Activated CD8-positive, alpha-beta memory T cell treated with anti-CD3 and anti-CD28 coated beads, Interleukin-2, amount 50 U/mL, for 1 hour (primary cell): ENCODE measurements at regions not wholly inside any gene's neighbourhood (a gene's known extent, or its start where the extent isn't known, plus 50 kb on each side); places are given as distances from the start of the nearest gene placed in this dataset.

Experiments
- DNase-seq: peaks from one replicate; pipeline ENCODE4 v3.0.0-alpha.2; 2020; ENCODE audit errors: extremely low read depth

DNA sequence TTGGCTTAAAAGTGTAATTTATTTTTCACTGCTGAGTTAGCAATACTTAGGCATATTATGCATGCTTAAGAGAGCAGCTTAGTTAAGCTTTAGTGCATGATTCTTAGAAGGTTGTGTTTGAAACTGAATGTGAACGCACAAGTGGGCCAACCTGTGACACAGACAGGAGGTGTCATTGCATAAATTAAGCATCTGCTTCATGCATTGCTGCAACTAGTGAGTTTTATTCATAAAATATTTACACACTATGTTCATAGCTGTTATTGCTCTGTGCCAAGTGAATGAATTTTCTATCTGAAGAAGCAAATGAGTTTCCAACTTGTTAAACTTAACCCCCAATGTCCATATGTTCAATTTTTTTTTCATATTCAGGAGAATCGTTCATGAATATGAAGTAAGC is 806.4 kb downstream of the GALR1 start:
- DNase-seq: no peak

DNA sequence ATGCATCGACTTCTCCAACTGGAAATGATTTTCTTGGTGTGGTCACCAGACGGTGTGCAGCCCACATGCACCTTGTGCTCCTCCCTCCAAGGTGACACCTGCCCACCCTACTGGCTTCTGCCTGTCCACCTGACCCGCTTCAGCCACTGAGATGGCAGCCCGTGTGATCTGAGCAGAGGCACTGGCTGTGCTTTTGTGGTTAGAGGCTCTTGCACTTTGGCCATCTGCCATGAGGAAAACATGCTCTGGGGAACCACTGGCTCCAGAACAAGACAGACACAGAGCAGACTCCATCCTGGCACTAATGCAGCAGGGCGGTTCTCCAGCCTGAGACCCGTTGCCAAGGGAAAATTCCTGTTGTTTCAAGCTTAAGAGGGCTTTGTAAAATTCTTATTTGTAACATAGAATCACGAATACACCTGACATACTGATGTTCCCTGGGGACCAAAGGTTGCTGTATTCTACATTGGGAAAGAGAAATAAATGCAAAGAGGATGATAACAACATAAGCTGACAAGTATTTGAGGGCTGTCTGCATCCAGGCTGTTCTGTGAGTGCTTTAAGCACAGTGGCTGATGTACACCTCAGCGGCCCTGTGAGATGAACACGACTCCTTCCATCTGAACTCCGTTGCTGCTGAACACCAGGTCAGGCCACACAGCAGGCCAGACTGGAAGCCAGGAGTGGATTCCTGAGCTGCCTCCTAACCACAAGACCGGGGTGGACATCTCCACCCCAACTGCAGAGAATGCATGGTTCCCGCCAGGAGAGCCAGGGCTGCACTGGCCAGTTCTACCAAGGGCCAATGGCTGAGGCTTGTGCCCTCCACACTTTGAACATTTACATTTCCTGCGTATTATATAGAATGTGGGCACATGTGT is 820.4 kb downstream of the GALR1 start:
- DNase-seq: no peak

DNA sequence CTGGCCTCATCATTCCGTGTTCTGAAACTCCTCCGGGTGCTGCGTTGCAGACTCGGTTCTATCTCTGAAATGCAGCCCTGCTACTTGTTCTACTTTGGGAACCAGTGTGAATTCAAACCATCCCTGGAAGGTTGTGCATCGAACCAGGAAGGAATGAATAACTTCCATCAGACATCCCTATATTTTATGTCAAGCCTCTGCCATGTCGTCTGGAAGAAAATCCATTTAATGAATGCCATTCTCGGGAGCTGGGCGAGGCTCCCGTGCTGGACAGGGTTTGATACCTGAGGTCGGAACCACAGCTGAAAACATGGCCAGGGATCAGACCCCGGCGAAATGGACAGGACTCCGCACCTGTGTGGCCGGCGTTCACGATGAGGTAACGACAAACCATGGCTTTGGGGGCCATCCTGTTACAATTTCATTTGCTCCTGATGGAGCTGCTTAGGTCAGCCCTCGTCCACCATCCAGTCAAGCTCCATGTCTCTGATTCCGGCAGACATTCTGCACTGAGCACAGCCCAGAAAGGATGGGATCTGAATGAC is 821.6 kb downstream of the GALR1 start:
- DNase-seq: no peak

DNA sequence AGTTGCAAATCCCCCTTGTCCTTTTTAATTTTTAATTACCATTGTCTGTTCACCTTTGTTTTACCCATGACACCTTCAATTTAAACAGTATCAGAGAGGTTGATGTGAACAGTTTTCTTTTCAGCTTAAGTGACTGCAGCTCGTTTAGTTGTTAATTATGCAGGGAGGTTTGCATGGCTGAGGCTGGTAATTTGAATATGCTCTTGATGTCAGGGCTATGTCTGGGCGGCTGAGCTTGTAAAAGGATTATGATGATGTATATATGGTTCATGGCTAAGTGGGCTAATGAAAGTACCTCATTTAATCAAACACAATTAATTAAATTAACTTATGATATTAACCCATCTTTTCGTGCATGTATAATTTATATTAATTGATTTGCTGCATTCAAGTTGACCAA is 822.1 kb downstream of the GALR1 start:
- no peak for DNase-seq

DNA sequence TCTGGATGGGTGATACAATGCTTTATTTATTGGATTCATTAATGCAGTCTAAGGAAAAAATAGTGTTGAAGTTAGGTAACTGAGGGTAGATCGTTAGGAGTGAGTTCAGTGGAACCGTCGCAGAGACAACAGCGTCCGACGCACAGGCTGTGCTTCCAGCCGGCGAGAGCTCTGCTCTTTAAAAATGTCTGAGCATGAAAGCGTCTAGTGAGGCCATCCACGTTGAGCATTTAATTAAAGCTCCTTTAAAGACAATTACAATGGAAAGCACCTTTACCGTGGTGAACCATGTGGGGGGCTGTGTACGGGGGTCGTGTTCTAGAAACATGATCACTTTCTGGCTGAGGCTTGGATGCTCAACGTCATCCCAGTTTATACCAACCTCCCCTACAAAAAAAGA is 822.7 kb downstream of the GALR1 start:
- no peak for DNase-seq

DNA sequence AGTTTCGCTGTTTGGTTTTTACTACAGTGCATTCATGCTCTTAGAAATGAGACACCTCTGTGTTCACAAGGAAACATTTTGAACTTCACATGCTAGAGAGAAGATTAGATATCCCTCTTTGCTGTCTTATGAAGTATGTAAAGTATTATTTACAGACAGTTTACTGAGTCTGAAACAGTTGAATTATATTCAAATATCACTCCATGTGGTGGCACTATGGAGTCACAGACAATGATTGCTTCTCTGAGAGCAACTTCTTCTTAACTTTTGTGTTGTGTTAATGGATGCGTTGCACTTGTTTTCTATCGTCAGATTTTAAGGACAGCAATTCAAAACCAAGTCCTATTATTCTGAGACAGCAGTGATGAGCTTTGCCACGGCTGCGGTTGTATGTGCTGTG is 823.6 kb downstream of the GALR1 start:
- DNase-seq: no peak

DNA sequence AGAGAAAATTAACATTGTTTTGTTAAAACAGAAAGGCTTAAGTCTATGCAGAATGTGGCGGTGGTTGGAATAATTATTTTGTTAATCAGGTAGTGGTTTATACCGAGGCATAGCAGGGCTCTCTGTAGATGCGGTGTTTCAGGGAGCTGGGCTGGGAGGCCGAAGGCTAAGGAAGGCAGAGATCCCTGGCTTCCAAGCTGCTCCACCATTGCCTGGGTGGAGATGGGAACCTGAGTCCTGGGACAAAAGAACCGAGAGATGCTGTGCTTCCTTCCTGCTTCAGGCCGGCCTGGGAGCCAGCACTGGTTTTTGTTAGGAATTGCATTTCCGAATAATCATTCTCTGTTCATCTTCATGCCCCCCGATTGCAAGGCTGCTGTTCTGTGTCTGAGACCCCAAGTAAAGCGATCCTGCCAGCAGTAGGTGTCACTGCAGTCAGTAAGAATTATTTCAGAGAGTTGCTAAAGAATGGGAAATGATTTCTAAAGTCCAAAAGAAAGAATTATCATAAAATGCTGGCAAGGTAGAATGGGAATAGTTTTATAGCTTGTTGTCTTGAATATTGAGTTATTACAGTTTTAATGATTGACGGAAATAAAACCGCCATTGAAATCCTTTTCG is 824.9 kb downstream of the GALR1 start:
- no peak for DNase-seq

DNA sequence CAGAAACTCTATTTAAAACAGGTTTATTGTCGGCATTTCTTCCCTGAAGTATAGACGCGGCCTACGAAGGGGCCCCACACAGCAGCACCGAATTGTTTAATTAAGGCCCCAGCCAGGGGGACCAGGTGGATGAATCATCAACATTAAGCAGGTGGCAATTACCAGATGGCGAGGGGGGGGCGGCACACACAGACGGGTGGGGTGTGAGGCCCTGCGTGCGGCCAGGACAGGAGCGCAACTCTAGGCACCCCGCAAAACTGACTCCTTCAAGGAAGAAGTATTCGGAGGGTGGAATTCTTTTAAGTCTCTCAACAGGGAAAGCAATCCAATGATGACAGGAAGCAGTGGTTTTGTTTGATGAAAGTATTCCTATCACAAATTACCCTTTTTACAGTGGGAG is 830.4 kb downstream of the GALR1 start:
- no peak for DNase-seq

DNA sequence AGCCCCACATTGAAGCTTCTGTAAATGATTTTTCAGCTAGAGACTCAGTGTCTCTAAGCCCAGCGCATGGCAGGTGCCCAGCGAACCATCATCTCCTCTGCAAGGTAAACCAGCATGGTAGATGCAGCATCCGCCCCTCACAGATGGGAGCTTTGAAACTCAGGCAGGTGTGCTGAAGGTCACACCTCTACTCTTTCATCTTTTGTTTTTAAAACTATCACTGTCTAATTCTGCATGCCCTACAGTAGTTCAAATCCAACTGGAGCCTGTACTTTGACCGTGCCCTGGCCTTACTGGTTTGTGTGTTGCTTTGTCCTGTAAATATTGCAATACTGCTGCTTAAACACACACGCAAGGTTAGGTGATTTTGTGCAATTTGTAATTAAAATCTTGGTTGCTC is 831.1 kb downstream of the GALR1 start:
- DNase-seq: no peak

DNA sequence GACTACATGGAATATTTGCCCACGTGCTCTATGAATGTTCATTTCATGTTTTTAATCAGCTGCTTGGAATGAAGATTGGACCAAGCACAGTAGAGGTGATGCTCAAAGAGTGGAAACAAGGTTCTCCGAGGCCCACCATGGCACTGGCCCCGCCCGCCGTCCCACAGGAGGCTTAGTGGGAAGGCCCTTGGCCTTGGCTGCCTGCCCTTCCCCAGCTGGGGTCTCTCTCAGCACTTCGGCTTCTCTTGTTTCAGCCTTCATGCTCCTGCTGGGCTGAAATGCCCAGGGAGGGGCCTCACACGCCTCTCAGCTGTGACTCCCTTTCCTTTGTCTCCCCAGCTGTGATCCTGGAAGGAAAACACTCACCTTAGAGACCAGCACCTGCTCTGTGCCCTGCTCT is 833.2 kb downstream of the GALR1 start:
- DNase-seq: no peak

DNA sequence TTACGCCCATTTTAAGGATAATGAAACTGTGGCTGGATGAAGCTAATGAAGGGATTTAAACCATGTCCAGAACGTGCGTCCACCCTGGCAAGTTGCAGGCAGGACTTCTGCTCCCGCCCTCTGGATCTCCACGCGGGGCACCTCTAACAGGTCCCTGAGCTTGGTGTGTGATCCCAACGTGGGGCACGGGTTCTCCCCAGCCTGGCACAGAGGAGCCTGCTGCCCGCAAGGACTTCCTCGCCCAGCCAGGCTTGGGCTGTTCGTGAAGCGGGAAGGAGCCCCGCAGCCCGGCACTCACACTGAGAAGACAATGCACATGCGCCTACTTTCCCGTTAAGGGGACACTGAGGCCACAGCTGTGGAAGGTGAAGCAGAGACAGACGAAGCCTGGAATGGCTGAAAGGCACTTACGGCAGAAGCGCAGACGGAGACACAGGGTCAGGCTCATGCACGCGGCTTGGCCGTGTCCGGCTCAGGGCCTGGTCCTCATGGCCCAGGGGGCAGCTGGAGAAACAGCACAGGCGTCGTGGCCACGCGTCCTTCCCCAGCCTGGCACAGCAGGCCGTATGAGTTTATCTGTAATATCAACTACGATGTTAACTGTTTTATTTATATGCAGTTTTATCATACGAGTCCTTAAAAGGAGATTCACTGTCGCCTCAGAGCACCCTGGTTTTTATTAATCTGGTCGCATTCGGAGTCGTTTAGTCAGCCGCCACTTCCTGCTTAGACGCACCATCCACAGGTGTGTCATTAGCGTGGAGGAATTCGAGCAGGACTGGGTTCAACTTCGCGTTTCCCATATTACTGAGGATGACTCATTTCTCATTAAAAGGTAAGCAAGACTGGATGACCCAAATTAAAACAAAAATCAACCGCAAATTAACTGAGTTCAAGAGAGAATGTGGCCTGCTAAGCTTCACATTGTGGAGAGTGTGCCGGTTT is 835.9 kb downstream of the GALR1 start:
- DNase-seq: no peak

DNA sequence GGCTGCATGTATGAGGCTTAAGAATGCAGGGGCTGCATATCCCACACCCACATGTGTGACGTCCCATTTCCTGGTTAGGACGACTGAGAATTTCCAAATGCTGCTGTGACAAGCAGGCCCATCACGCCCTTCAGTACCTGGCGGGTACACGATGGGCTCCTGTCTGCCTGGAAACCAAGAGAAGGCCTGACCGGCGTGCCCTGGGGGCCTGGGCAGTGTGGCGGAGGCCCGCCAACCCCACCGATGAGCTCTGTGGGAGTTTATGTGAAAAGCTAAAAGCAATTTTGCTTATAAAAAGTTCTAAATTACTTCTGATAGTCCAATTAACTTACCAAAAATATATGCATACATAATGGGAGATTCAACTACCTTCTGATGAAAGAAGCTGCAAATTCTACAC is 837.3 kb downstream of the GALR1 start:
- DNase-seq: no peak

DNA sequence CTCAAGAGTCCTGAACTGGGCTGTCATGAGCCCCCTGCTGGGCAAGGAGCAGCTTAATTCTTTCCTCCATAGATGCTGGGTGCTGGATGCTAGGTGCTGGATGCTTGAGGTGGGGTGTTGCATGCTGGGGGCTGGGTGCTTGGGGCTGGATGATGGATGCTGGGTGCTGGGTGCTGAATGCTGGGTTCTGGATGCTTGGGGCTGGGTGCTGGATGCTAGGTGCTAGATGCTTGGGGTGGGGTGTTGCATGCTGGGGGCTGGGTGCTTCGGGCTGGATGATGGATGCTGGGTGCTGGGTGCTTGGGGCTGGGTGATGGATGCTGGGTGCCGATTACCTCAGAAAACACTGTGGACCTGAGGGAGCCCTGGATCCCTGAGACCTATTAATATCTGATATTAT is 837.7 kb downstream of the GALR1 start:
- DNase-seq: no peak

DNA sequence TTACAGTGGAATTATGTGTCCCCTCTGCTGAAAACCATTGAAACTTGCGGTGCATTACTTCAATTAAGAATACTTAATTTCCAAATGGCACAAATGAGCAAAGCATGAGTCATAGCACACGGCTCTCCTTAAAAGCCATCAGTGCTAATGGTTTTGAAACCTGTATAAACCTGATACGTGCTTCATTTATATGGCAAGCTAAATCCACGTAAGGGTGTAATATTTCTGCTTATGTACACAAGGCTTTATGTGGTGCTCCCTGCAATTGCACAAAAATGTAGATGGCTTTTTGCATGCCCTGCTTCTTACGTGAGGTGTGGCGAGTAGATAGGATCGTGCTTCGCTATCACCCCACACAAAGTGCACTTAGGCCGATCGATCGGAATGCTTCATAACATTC is 840.9 kb downstream of the GALR1 start:
- DNase-seq: no peak

DNA sequence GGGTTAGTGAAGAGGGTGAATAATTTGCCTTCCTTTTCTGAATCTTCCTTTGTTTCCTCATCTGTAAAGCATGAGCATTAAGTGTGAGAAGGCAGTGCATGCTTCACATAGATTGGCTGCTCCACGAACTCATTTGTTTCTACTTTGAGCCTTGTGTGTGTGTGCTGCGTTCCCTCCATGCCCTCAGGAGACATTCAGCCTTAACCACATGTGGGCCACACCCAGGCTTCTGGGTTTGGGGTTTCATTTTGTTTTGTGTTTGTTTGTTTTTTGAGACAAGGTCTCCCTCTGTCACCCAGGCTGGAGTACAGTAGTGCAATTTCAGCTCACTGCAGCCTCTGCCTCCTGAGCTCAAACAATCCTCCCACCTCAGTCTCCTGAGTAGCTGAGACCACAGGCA is 843.3 kb downstream of the GALR1 start:
- no peak for DNase-seq

DNA sequence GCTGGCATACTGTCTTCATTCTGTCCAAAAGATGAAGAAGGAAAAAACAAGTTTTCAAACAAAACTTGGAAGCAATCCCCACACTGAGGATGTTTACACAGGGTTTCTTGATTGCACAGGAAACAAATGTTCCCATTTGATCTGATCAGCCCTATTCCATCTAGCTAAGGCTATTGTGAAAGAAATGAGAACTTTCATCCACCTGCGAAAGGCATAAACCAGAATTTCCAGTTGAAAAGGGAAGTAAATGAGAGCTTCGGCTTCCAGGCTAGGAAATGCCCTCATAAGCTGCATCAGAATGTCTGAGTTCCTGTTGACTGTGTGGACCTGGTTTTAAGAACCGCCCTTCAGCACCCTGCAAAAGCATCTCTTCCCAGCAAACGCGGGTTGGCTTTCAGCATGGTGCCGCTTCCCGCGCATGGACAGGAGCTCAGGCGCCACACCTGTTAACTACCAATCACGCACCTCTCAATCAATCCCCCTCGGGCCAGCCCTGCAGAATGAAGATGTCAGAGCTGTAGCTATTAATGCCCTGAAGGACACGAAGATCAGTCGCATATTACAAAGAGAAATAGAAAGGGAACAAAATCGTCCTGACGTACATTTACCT is 850.4 kb downstream of the GALR1 start:
- no peak for DNase-seq

DNA sequence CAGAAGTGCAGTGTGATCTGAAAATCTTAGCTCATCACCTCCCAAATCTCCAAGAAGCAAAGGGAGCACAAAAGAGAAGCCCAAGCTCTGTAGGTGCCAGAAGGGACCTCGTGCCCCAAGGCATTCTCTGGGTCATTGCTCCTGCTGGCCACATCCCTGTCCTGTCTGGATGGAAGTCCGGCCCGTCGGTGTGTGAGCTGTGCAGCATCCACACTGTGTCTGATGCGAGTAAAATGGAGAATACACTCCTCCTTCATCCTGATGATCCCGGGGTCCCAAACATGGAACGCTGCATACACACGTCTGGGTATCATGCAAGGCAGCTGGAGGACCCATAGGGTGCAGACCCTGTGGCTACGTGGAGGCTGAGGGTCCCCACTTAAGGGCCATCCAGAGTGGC is 851.4 kb downstream of the GALR1 start:
- no peak for DNase-seq

DNA sequence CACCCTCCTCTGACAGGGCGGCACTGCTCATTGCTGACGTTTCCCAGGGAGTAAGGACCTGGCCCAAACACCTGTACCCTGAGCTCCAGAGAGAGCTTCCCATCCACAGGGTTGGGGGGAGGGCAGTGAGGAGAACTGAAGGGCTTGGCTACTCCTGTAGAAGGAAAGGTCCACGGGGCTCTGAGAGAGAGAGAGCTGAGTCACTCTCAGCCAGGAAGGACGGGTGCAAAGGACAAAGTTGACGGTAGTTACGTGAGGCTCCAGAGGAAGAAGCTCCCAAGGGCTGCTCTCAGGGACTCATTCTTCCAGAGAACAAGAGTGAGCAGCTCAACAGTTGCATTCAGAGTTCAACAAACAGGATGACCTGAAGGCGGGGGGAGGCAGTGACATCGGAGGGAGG is 852.5 kb downstream of the GALR1 start:
- no peak for DNase-seq

DNA sequence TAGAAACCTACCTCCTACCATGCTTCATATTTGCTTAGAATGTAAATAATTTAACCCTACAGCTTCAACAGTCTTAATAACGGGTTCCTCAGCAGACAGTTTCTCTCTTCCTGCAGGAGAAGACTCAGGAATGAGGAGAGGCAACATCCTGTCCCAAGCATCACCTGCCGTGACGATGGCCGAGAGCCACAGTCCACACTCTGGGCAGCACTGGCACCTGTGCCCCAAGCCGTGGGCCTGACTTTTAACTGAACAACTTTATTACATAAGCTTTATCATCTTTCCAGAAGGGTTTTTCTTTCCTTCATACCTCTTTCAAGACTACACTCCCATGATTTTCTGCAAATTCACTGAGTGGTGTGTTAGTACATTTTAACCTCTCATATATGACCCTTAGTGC is 856.0 kb downstream of the GALR1 start:
- no peak for DNase-seq

DNA sequence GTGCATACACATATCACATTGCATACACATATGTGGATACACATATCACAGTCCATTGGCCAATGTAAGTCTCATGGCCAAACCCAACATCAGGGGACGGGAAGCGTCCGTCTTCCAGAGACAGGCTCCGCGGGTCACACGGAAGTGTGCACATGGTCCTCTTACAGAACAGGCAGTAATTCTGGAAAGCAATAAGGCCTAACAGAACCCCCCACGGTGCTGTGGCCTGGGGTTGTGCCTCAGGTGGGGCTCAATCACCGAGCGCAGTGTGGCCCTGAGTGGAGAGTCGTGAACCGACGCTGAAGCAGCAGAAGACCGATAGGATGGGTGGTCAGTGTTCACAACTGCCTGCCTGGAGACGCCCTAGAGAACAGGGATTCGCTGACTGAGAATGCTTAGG is 857.3 kb downstream of the GALR1 start:
- no peak for DNase-seq

DNA sequence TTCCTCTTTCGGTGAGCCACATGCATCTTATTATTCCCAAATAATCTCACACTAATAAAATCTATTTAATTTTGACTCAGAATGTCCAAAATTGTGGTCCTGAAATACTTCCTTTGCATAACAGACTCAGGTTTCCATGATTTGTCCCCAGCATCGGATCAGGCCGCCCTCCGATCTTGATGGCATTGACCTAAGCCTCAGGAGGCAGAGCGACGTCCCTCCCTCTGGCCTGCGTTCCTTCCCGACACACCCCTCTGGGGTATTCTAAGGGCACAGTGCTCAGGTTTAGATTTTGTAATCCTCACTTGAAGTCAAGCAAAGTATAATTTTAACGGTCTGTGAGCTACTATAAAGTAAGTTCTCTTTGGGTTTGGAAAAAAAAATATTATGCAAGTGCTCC is 857.7 kb downstream of the GALR1 start:
- no peak for DNase-seq

DNA sequence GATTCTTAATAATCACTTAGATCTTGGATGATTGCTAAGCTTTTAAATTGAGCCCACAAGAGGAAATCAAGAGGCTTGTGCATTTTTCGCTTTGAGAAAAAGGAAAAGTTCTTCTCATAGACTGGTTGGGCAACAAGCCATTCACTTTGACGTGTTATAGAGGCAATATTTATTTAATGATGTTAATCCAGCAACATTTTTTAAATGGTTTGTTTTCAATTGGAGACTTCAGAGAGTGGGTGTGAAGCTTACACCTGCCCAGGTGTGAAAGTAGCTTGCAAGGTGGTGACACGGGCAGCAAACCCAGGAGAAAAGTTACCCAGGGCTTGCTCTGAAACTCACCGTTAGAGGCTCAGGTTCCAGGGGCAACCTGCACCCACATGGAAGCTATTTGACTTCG is 858.9 kb downstream of the GALR1 start:
- no peak for DNase-seq
